Right lobe of liver (tissue), 4 donors: ENCODE measurements at regions not wholly inside any gene's neighbourhood (a gene's known extent, or its start where the extent isn't known, plus 50 kb on each side); places are given as distances from the start of the nearest gene placed in this dataset.

Experiments used
- POLR2A ChIP-seq: fragments of 450-650 bp; IDR thresholded peaks from one replicate; pipeline ENCODE4 v1.6.1; 2017; ENCODE audit warnings: antibody characterized with exemption, mild to moderate bottlenecking
- TF ChIP-seq, protein P1 (sequence below), 4 donors: fragments of 200-600 bp in 3 of 4; fragments of 450-650 bp in 1 of 4; IDR thresholded peaks; one replicate each; pipeline versions ENCODE4 v1.5.1 to v1.8.0; 2016 to 2022; ENCODE audit warnings: antibody characterized with exemption in 4 of 4, mild to moderate bottlenecking in 2 of 4
- donor health status: DM: no; HTN: no; CAD: no.
- donor health status: DM: no; HTN: no; CAD: no.
- donor health status: DM: no; HTN: yes; CAD: no.

DNA sequence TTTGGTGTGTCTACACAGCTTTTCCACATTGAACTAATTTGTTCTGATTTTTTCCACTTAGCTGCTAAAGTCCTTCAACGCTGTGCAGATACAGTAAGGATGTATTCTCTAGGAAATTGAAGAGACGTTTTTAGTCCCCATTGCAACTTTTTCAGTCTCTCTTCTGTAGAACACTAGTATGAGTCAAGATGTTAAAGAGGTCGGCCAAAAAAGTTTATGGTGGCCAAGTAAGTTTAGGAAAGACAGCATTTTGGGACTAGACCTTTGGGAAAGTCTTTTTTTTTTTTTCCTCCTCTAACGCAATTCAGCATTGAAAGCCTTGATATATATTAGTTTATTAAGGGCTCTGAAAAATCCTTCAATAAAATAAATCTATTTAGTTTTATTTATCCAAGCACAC lies 243.5 kb upstream of the FBXL7 start:
- TF ChIP-seq, protein P1, sequence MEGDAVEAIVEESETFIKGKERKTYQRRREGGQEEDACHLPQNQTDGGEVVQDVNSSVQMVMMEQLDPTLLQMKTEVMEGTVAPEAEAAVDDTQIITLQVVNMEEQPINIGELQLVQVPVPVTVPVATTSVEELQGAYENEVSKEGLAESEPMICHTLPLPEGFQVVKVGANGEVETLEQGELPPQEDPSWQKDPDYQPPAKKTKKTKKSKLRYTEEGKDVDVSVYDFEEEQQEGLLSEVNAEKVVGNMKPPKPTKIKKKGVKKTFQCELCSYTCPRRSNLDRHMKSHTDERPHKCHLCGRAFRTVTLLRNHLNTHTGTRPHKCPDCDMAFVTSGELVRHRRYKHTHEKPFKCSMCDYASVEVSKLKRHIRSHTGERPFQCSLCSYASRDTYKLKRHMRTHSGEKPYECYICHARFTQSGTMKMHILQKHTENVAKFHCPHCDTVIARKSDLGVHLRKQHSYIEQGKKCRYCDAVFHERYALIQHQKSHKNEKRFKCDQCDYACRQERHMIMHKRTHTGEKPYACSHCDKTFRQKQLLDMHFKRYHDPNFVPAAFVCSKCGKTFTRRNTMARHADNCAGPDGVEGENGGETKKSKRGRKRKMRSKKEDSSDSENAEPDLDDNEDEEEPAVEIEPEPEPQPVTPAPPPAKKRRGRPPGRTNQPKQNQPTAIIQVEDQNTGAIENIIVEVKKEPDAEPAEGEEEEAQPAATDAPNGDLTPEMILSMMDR (IDR thresholded peaks at IDR 0.05) = no peak
- TF ChIP-seq POLR2A = no peak
